Endothelial cell of umbilical vein (primary cell): ENCODE measurements at regions not wholly inside any gene's neighbourhood (a gene's known extent, or its start where the extent isn't known, plus 50 kb on each side); places are given as distances from the start of the nearest gene placed in this dataset.

Experiments used
- BruUV-seq: library from RNA; stranded (reverse); fragments of 400-500 nt; replicated peaks from 2 replicates; lab custom pipeline; 2021; lab: Mats Ljungman, UMichigan
- CTCF ChIA-PET: fragments of 300-600, 350-600 bp; sonication (Branson Sonifier 250); formaldehyde crosslinking; loops from one replicate; lab custom pipeline; 2021; ENCODE audit warnings: antibody characterized with exemption, inconsistent platforms; lab: Charles Lee
- POLR2A ChIA-PET: fragments of 300-600, 350-600 bp; sonication (Branson Sonifier 250); formaldehyde crosslinking; loops from one replicate; lab custom pipeline; 2021; ENCODE audit warnings: antibody characterized with exemption, inconsistent platforms; lab: Charles Lee
- DNase-seq: peaks from one replicate; pipeline ENCODE4 v3.0.0-alpha.2; 2011; ENCODE audit warnings: low read depth, low spot score
- FAIRE-seq: peaks from 2 replicates; lab custom pipeline; 2011; peaks lifted over from hg19 to GRCh38; lab: Jason Lieb, UNC
- H2AFZ ChIP-seq: 2 replicates; pipeline ENCODE4 v1.6.0; 2012; ENCODE audit warnings: low read depth, low read length, control low read depth, inconsistent platforms
- H3K27ac ChIP-seq: 2 replicates; pipeline ENCODE4 v1.5.1; 2011; ENCODE audit warnings: low read depth, mild to moderate bottlenecking, control low read depth, low read length, moderate library complexity; ENCODE audit not compliant: insufficient read depth
- H3K27me3 ChIP-seq, 2 experiments: 2 replicates each; pipeline versions ENCODE4 v1.6.0 to v1.6.1; 2011; ENCODE audit warnings: low read length in 2 of 2, mixed read lengths in 1 of 2; ENCODE audit not compliant: control insufficient read depth in 2 of 2, insufficient read depth in 2 of 2
- H3K36me3 ChIP-seq, 2 experiments: 2 replicates in 1 of 2; 3 replicates in 1 of 2; pipeline ENCODE4 v1.5.1; 2011; ENCODE audit warnings: low read length in 2 of 2, mild to moderate bottlenecking in 1 of 2, moderate library complexity in 1 of 2; ENCODE audit not compliant: control insufficient read depth in 2 of 2, insufficient read depth in 2 of 2; ENCODE audit errors: extremely low read depth in 1 of 2
- H3K4me1 ChIP-seq: 3 replicates; pipeline ENCODE4 v1.5.1; 2011; ENCODE audit warnings: mild to moderate bottlenecking, low read length; ENCODE audit not compliant: control insufficient read depth, insufficient read depth; ENCODE audit errors: extremely low read depth
- H3K4me2 ChIP-seq: 2 replicates; pipeline ENCODE4 v1.6.1; 2011; ENCODE audit warnings: low read length, control low read depth, mixed read lengths; ENCODE audit not compliant: insufficient read depth
- H3K4me3 ChIP-seq, 3 experiments: fragments of 200-600 bp in 1 of 3; sonication (generic), shearing (Covaris generic) in 1 of 3; replicated peaks in 1 of 3; 2 replicates each; pipeline ENCODE4 v1.5.1; 2011 to 2016; ENCODE audit warnings: control low read depth in 3 of 3, low read length in 3 of 3, mild to moderate bottlenecking in 2 of 3, inconsistent platforms in 1 of 3, low read depth in 1 of 3, moderate library complexity in 1 of 3; ENCODE audit not compliant: insufficient read depth in 1 of 3
- H3K79me2 ChIP-seq: 2 replicates; pipeline ENCODE4 v1.6.0; 2012; ENCODE audit warnings: low read length, inconsistent platforms; ENCODE audit not compliant: control insufficient read depth, insufficient read depth
- H3K9ac ChIP-seq: replicated peaks from 2 replicates; pipeline ENCODE3; 2011; ENCODE audit warnings: low read length, control low read depth; ENCODE audit not compliant: insufficient read depth; ENCODE audit errors: extremely low read depth
- H3K9me1 ChIP-seq: replicated peaks from 3 replicates; pipeline ENCODE4 v1.6.0; 2011; ENCODE audit warnings: mild to moderate bottlenecking, low read length; ENCODE audit not compliant: control insufficient read depth, insufficient read depth; ENCODE audit errors: extremely low read depth
- H3K9me3 ChIP-seq: replicated peaks from 2 replicates; pipeline ENCODE4 v1.5.1; 2012; ENCODE audit warnings: low read length, inconsistent platforms; ENCODE audit not compliant: control insufficient read depth, insufficient read depth
- H4K20me1 ChIP-seq: replicated peaks from 2 replicates; pipeline ENCODE3; 2011; ENCODE audit warnings: mild to moderate bottlenecking, low read length; ENCODE audit not compliant: control insufficient read depth, insufficient read depth; ENCODE audit errors: extremely low read depth
- CTCF ChIP-seq, 2 donors: IDR thresholded peaks; 1 replicate in 1 of 2; 2 replicates in 1 of 2; pipeline ENCODE4 v1.5.1; 2011; ENCODE audit warnings: low read length in 2 of 2, mild to moderate bottlenecking in 2 of 2, moderate library complexity in 2 of 2, control low read depth in 1 of 2, inconsistent platforms in 1 of 2, low read depth in 1 of 2; ENCODE audit not compliant: insufficient read depth in 1 of 2; ENCODE audit errors: extremely low read depth in 1 of 2
- EZH2 ChIP-seq: IDR thresholded peaks from 2 replicates; pipeline ENCODE4 v1.6.1; 2012; ENCODE audit warnings: borderline replicate concordance, low read depth, mild to moderate bottlenecking, moderate library complexity, low read length, inconsistent platforms; ENCODE audit not compliant: severe bottlenecking
- FOS ChIP-seq: IDR thresholded peaks from 2 replicates; pipeline ENCODE4 v1.6.1; 2011; ENCODE audit warnings: mild to moderate bottlenecking, low read length, moderate library complexity, borderline replicate concordance; ENCODE audit not compliant: insufficient read depth
- GATA2 ChIP-seq: IDR thresholded peaks from 2 replicates; pipeline ENCODE4 v1.7.0; 2011; ENCODE audit warnings: low read depth, mild to moderate bottlenecking, moderate library complexity, mixed read lengths, low read length; ENCODE audit not compliant: insufficient read length, insufficient read depth
- JUN ChIP-seq: IDR thresholded peaks from 2 replicates; pipeline ENCODE4 v1.6.1; 2011; ENCODE audit warnings: borderline replicate concordance, low read depth; ENCODE audit not compliant: insufficient read length, insufficient read depth
- MAX ChIP-seq: IDR thresholded peaks from 2 replicates; pipeline ENCODE4 v1.6.1; 2011; ENCODE audit not compliant: insufficient read depth, insufficient read length
- MYC ChIP-seq: IDR thresholded peaks from one replicate; pipeline ENCODE4 v1.6.1; 2011; ENCODE audit warnings: mild to moderate bottlenecking, low read depth, low read length
- POLR2A ChIP-seq: IDR thresholded peaks from 2 replicates; pipeline ENCODE4 v1.6.1; 2012; ENCODE audit warnings: low read depth, mild to moderate bottlenecking, control low read depth, low read length
- POLR2AphosphoS5 ChIP-seq: IDR thresholded peaks from 2 replicates; pipeline ENCODE4 v1.6.1; 2012; ENCODE audit warnings: low read depth, mild to moderate bottlenecking, control low read depth, low read length, moderate library complexity; ENCODE audit not compliant: insufficient read depth
- dilution Hi-C: fragments of 300-500 bp; cut with MboI; formaldehyde crosslinking; loops from one replicate; pipeline ENCODE4 v1.15.0; 2019; ENCODE audit warnings: low sequenced_read_pairs; ENCODE audit not compliant: extremely low pct_ligation_motif_present
- intact Hi-C: fragments of 100-400 bp; cut with micrococcal nuclease; formaldehyde crosslinking; loops from one replicate; pipeline ENCODE4 v1.10.0; 2022

- Histone ChIP-seq H3K27ac (no peak overlapping the region), H3K9me1 (no peaks in the 10 kb centered on the region), H3K27me3 (no peaks in the 10 kb centered on the region), H2AFZ (no peak overlapping the region), H3K9ac (no peak overlapping the region), H3K79me2 (no peaks in the 10 kb centered on the region), H3K4me3 (no peak overlapping the region), H4K20me1 (no peaks in the 10 kb centered on the region), H3K4me2 (no peak overlapping the region), H3K9me3 (no peaks in the 10 kb centered on the region), H3K4me1 (peaks cover 23% of the 10 kb centered on the region), H3K36me3 (no peaks in the 10 kb centered on the region)
- dilution Hi-C loops = no loop called here
- FAIRE-seq = no peak
- ChIA-PET CTCF (interaction anchor here (1.2 to 11.5 kb wide), 24 partner anchors 14 to 490 kb away, joined by 4 to 506 read pairs (median 14); partner anchors contain the start of gene CDC42EP3), POLR2A (interaction anchor here (0.6 to 1.4 kb wide), 2 partner anchors 158 to 418 kb away, joined by 4 read pairs; no protein-coding TSS in a partner anchor)
- intact Hi-C loops = loop anchor here (5.0 kb wide), 1 partner anchor 271 kb away; no protein-coding TSS in a partner anchor
- no peak for DNase-seq
- no peak for TF ChIP-seq EZH2
- no peak for TF ChIP-seq GATA2
- TF ChIP-seq POLR2A = no peak
- no peak for TF ChIP-seq MYC
- TF ChIP-seq MAX = no peak
- no peak for TF ChIP-seq CTCF (IDR thresholded peaks at IDR 0.05; ENCODE audit: extremely low read depth in 1 of 2, insufficient read depth in 1 of 2, low read depth in 1 of 2, low read length in 2 of 2)
- TF ChIP-seq POLR2AphosphoS5 = no peak
- TF ChIP-seq JUN = no peak
- no peak for TF ChIP-seq FOS
- BruUV-seq = no TSS peak
These were observed 91.7 kb upstream of the RMDN2 start for GRCh38 chr2:37833423-37833822.
